ENCODE measurements at regions not wholly inside any gene's neighbourhood (a gene's known extent, or its start where the extent isn't known, plus 50 kb on each side); places are given as distances from the start of the nearest gene placed in this dataset.

GRCh38 chr16:80427795-80428194 is 113.0 kb upstream of the DYNLRB2 start:
- intact Hi-C loops (cut with DNase I; ENCODE audit: low total_unique reads), result no loop called here

DNA sequence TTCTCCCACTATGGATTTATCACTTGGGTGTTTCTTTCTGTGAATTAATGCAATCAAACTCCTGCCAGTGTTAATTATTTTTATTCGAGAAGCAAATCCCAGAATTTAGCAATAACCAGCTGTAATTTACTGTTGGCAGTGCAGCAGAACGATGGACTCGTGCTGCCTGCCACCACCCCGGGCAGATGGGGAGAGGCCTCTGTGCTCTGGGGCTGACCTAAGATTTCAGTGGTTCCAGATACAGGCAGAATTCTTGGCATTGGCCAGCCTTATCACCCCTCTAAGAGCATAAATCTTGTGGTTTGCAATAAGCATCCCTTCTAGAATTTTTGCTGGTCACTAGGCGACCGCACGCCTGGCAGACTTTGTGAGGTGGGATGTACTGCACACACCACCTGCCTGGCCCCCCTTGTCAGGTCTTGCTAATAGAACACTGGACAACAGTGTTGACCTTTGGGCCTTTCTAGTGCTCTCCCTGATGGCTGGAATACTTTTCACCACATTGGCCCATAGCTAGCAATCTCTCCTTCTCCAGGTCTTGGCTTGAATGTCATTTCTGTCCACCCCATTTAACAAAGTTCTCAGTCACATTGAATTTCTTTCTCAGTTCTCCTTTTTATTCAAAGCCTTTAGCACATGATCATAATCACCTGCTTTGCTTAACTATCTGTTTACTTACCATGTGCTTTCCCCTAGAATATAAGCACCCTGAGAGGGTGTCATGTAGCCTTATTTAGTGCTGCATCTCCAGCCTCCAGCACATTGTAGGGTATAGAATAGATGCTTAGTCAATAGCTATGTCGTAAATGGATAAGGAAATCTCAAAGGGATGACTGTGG is 122.1 kb upstream of the DYNLRB2 start:
- no peak for DNase-seq (ENCODE audit: low spot score in 2 of 2)
- intact Hi-C loops (cut with DNase I; ENCODE audit: low total_unique reads), result no loop called here
- no peak overlapping the region for H3K4me3 ChIP-seq (ENCODE audit: low read depth, poor library complexity, severe bottlenecking)
- TF ChIP-seq, protein P1, sequence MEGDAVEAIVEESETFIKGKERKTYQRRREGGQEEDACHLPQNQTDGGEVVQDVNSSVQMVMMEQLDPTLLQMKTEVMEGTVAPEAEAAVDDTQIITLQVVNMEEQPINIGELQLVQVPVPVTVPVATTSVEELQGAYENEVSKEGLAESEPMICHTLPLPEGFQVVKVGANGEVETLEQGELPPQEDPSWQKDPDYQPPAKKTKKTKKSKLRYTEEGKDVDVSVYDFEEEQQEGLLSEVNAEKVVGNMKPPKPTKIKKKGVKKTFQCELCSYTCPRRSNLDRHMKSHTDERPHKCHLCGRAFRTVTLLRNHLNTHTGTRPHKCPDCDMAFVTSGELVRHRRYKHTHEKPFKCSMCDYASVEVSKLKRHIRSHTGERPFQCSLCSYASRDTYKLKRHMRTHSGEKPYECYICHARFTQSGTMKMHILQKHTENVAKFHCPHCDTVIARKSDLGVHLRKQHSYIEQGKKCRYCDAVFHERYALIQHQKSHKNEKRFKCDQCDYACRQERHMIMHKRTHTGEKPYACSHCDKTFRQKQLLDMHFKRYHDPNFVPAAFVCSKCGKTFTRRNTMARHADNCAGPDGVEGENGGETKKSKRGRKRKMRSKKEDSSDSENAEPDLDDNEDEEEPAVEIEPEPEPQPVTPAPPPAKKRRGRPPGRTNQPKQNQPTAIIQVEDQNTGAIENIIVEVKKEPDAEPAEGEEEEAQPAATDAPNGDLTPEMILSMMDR (IDR thresholded peaks at IDR 0.05), result no peak
- TF ChIP-seq POLR2A (IDR thresholded peaks at IDR 0.05), result no peak
- WGBS, 2 donors, result 69 to 72% methylated on average over 8 of the region's 8 CpGs

More at GRCh38 chr16:80427795-80428194, 113.0 kb upstream of the DYNLRB2 start:
- no peak for DNase-seq (ENCODE audit: low spot score in 2 of 2)
- no peak for TF ChIP-seq POLR2A (IDR thresholded peaks at IDR 0.05)
- TF ChIP-seq, protein P1 (IDR thresholded peaks at IDR 0.05), result no peak
- no peak overlapping the region for H3K4me3 ChIP-seq (ENCODE audit: low read depth, poor library complexity, severe bottlenecking)
- WGBS, 2 donors, result 73% methylated on average over 2 of the region's 2 CpGs

DNA sequence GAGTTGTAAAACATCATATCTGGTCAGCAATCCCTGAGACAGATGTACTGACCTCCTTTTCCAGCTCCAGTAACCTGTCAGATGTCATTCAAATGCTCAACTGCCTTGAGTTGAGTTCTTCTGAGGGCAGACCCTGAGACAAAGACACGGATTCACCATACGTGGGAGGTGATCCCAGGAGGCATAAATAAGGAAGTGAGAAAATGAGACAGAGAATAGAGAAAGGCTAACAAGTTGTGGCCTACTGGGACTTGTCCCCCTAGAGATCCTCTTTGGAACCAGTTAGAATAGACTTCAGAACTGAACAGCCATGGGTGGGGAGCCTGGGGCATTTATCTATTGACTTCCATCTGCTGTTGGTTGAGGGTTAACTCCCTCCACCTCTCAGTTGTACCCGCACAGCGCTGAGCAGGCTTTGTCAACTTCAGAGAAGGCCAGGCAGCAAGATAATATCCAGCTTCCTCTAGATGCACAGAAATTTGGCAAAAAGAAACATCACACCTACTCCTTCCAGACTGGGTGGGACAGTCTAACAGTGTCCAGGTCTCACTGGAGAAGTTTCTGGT is 123.0 kb upstream of the DYNLRB2 start:
- no peak for TF ChIP-seq POLR2A (IDR thresholded peaks at IDR 0.05)
- TF ChIP-seq, protein P1 (IDR thresholded peaks at IDR 0.05), result no peak
- no peak overlapping the region for H3K4me3 ChIP-seq (ENCODE audit: low read depth, poor library complexity, severe bottlenecking)
- DNase-seq (ENCODE audit: low spot score in 2 of 2), result no peak
- intact Hi-C loops (cut with DNase I; ENCODE audit: low total_unique reads), result no loop called here
- 57 to 75% methylated on average over 4 of the region's 4 CpGs for WGBS, 2 donors

- no peak overlapping the region for H3K4me3 ChIP-seq (ENCODE audit: low read depth, poor library complexity, severe bottlenecking)
- WGBS, 2 donors, result 87 to 88% methylated on average over 1 of the region's 1 CpG
- DNase-seq (ENCODE audit: low spot score in 2 of 2), result no peak
- no peak for TF ChIP-seq POLR2A (IDR thresholded peaks at IDR 0.05)
- TF ChIP-seq, protein P1 (IDR thresholded peaks at IDR 0.05), result no peak
- intact Hi-C loops (cut with DNase I; ENCODE audit: low total_unique reads), result no loop called here
Observed at GRCh38 chr16:80408014-80408413, 132.8 kb upstream of the DYNLRB2 start.

DNA sequence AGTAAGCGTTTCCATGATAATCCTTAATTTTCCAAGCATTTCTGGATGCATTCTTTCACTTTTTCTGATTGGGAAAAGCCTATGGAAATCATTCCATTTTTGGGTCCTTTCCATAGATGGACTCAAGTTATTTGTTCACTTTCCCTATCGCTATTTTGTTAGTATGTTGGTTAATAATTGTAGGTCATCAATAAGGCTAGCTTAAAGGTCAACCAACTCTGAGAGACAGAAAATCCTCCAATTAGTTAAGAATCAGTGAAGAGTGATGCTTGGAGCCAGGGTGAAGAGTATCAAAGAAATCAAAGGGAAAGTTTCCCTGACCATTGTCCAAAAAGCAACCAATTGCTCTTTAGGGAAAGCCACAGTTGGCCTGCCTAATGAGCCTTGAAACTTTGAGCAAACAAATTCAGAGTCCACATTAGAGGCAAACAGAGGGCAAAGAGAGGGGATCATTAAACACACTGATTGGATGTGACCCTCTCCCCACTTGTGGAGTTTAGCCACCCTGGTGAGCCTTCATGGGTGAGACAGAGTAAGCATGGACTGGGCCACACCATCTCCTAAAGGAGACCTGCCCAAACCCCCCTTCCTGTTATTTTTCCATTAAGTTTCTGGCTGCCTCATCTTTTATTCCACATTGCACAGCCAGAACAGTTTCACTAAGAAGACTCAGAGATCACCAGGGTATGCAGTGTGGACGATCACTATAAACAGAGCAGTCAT is 133.4 kb upstream of the DYNLRB2 start:
- no peak for DNase-seq (ENCODE audit: low spot score in 2 of 2)
- H3K4me3 ChIP-seq (ENCODE audit: low read depth, poor library complexity, severe bottlenecking), result no peak overlapping the region
- intact Hi-C loops (cut with DNase I; ENCODE audit: low total_unique reads), result no loop called here
- TF ChIP-seq POLR2A (IDR thresholded peaks at IDR 0.05), result no peak
- TF ChIP-seq, protein P1 (IDR thresholded peaks at IDR 0.05), result no peak
- 91 to 94% methylated on average over 3 of the region's 3 CpGs for WGBS, 2 donors

Data from lower leg skin (tissue), 4 donors.